22Rv1 (cell line): ENCODE measurements at regions not wholly inside any gene's neighbourhood (a gene's known extent, or its start where the extent isn't known, plus 50 kb on each side); places are given as distances from the start of the nearest gene placed in this dataset.

Experiments used
- ZFX ChIP-seq: fragments of 450-650 bp; IDR thresholded peaks from 2 replicates; pipeline ENCODE4 v1.6.1; 2017; ENCODE audit warnings: antibody characterized with exemption, borderline replicate concordance
- TF ChIP-seq, protein P1 (sequence below): fragments of 450-650 bp; IDR thresholded peaks from 2 replicates; pipeline ENCODE4 v1.5.1; 2017; ENCODE audit warnings: mild to moderate bottlenecking

DNA sequence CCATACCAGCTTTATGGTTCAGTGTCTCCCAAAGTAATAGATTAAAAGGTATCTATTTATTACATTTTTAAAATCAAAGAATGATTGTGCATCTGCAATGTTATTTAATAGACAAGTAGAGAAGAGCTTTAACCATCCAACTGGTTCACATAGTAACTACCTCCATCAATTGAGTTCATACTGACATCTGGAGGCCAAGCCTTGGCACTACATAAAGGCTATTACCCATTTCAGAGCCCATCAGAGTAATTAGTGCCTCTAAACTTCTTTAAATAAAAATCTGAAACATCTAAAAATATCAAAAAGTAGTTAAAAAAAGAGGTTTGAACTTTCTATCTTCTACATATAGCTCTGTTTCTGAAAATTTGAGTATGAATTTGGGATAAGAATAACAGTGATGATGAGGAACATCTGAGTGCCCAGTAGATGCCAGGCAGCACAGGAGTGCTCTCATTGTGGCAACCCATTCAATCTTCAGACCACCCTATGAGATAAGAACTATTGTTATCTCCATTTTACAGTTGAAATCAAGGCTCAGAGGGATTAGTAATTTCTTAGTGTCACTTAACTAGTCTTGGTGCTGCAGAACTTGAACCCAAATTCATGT, 132.9 kb upstream of the DAAM1 start:
- TF ChIP-seq, protein P1, sequence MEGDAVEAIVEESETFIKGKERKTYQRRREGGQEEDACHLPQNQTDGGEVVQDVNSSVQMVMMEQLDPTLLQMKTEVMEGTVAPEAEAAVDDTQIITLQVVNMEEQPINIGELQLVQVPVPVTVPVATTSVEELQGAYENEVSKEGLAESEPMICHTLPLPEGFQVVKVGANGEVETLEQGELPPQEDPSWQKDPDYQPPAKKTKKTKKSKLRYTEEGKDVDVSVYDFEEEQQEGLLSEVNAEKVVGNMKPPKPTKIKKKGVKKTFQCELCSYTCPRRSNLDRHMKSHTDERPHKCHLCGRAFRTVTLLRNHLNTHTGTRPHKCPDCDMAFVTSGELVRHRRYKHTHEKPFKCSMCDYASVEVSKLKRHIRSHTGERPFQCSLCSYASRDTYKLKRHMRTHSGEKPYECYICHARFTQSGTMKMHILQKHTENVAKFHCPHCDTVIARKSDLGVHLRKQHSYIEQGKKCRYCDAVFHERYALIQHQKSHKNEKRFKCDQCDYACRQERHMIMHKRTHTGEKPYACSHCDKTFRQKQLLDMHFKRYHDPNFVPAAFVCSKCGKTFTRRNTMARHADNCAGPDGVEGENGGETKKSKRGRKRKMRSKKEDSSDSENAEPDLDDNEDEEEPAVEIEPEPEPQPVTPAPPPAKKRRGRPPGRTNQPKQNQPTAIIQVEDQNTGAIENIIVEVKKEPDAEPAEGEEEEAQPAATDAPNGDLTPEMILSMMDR, result peak; percentile 85
- TF ChIP-seq ZFX, result no peak
